GM21447 (cell line): ENCODE measurements at regions not wholly inside any gene's neighbourhood (a gene's known extent, or its start where the extent isn't known, plus 50 kb on each side); places are given as distances from the start of the nearest gene placed in this dataset.

Source experiments
- ATAC-seq: cut with Tn5 transposase; IDR thresholded peaks from one replicate; pipeline ENCODE4 v1.9.1; 2021; ENCODE audit not compliant: unreplicated experiment

DNA sequence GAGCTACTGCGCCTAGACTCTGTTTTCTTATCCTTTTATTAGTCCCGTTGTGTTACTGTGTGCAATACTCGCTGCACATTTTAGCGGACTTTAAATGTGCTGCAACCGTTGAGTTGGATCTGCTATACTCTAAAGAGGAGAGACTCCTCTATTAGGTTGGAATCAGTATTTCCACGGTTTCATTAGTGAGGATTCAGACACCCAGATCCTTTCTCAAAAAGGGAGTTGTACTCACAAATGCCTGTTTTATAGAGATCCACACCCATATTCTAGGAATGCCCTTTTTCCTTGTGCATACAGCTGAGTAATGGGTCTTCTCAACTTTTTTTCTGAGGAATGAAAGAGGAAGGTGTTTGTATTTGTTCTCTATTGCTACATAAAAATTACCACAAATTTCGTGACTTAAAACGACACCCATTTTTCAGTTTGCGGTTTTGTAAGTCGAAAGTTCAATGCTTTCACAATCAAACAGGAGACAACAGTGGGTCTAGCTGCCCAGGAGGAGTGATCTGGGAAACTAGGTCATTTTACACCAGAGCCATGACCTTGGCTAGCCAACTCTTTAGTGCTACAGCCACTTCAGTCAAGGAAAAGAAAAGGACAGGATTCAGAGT, 52.8 kb upstream of the SLC44A1 start:
- ATAC-seq: peak; percentile 60

DNA sequence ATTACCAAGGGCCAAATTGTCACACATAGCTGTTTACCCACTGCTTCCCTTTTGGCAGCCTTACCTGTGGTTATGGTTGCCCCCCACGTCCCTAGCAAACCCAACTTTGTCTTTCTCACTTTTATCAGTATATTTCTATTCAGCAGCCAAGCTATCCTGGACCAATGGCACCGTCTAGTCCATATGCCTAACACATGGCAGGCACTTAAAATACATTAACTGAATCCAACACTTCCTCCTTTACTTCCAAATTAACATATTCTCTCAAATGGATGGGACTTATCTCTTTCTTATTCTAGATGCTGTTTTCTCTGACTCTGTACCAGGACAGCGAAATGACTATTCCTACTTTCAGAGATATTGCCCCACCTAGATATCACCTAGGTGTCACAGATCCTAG, 50.9 kb upstream of the SLC44A1 start:
- no peak for ATAC-seq

DNA sequence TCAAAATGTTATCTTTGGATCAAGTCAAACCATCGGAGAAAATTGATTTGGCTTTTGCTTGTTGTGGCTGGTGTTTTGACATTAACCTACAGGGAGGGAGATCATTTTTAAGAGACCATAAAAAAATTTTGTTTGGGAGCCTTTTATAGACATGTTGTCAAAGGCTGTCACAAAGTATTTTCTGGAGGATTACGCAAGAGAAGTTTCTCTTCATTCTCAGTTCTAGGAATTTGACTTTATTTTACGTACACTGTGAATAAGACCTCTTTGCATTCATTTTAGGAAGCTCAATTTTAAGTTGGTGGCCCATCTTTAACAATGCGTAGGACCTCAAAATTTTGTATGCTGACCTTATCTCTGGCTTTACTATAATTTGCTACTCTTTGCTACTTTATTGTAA, 50.2 kb upstream of the SLC44A1 start:
- ATAC-seq: no peak
